Adrenal gland (tissue), 9 donors: ENCODE measurements at regions not wholly inside any gene's neighbourhood (a gene's known extent, or its start where the extent isn't known, plus 50 kb on each side); places are given as distances from the start of the nearest gene placed in this dataset.

Experiments used
- DNase-seq, 7 donors: peaks; one replicate each; pipeline ENCODE4 v3.0.0-alpha.2; 2019 to 2020
- H3K27ac ChIP-seq, 5 donors: fragments of 200-600 bp; sonication (generic) in 4 of 5; 1 replicate in 3 of 5; 2 replicates in 2 of 5; pipeline versions ENCODE4 v1.5.1 to v1.8.0; 2016 to 2020; ENCODE audit warnings: mild to moderate bottlenecking in 1 of 5
- H3K27me3 ChIP-seq: fragments of 200-600 bp; 2 replicates; pipeline ENCODE4 v1.8.0; 2021
- H3K36me3 ChIP-seq, 2 donors: fragments of 200-600 bp; replicated peaks in 1 of 2; 1 replicate in 1 of 2; 2 replicates in 1 of 2; pipeline versions ENCODE4 v1.5.1 to v1.8.0; 2018 to 2022
- H3K4me1 ChIP-seq, 2 donors: fragments of 200-600 bp; replicated peaks in 1 of 2; 1 replicate in 1 of 2; 2 replicates in 1 of 2; pipeline versions ENCODE4 v1.5.1 to v1.8.0; 2018 to 2021
- H3K4me3 ChIP-seq, 4 donors: fragments of 200-600 bp; sonication (generic) in 3 of 4; one replicate each; pipeline ENCODE4 v1.5.1; 2016 to 2018
- H3K9me3 ChIP-seq, 3 donors: fragments of 200-600 bp; sonication (generic) in 1 of 3; replicated peaks in 1 of 3; 1 replicate in 2 of 3; 2 replicates in 1 of 3; pipeline versions ENCODE4 v1.5.1 to v1.8.0; 2016 to 2021
- CTCF ChIP-seq, 6 experiments: fragments of 450-650 bp in 4 of 6; fragments of 200-600 bp in 2 of 6; sonication (generic) in 1 of 6; IDR thresholded peaks; 1 replicate in 5 of 6; 2 replicates in 1 of 6; pipeline versions ENCODE4 v1.5.1 to v1.8.0; 2016 to 2021; ENCODE audit warnings: antibody characterized with exemption in 6 of 6, mild to moderate bottlenecking in 2 of 6, moderate library complexity in 1 of 6
- POLR2A ChIP-seq, 2 donors: fragments of 450-650 bp; IDR thresholded peaks; one replicate each; pipeline ENCODE4 v1.6.1; 2017; ENCODE audit warnings: antibody characterized with exemption in 2 of 2, mild to moderate bottlenecking in 2 of 2, moderate library complexity in 1 of 2
- WGBS, 4 donors: extraction: QIAGEN DNeasy Blood & Tissue Kit in 2 of 4; methylation state at CpG; one replicate each; pipeline versions ENCODE4 v1.1.5 to v1.1.7; 2013 to 2017; 5-methylcytosine and 5-hydroxymethylcytosine counted together
- intact Hi-C, 2 donors: fragments of 100-400 bp; cut with DNase I; formaldehyde crosslinking; loops; one replicate each; pipeline versions ENCODE4 v1.14.1 to v1.15.0; 2022 to 2023
- donor health status: healthy with polysubstance abuse.
- donor health status: Bipolar disorder and iron deficiency.
- donor health status: DM: yes; HTN: yes; CAD: no.
- donor health status: DM: no; HTN: no; CAD: no.
- donor health status: DM: no; HTN: no; CAD: no.

DNA sequence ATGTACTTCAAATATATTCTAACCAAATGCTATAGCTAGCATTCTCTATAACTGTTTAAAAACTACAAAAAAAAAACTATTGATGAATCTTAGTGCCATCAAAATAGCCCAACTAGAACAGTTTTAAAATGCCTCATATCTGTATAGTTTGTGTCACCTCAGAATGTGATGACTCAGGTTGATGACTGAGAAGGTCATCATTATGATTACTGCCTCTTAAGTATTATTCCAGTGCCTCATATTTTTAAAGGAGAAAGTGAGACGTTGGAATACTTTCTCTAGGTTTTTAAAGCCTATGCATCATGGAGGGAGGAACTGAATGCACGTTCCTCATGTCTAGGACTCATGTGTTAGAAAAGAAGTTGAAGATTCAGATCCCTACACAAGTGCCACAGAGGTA is 88.2 kb downstream of the TMA16 start:
- DNase-seq, result no peak
- Histone ChIP-seq H3K9me3 (no peaks in the 10 kb centered on the region), H3K4me1 (no peaks in the 10 kb centered on the region), H3K27ac (no peak overlapping the region), H3K27me3 (no peaks in the 10 kb centered on the region), H3K4me3 (no peak overlapping the region), H3K36me3 (no peaks in the 10 kb centered on the region)
- TF ChIP-seq POLR2A (IDR thresholded peaks at IDR 0.05), result no peak
- TF ChIP-seq CTCF (IDR thresholded peaks at IDR 0.05), result no peak
- intact Hi-C loops, result no loop called here
- 52 to 55% (median 54%) methylated on average over 2 of the region's 2 CpGs for WGBS, 4 donors

- no peaks in the 10 kb centered on the region for H3K4me1 ChIP-seq
- intact Hi-C loops, result no loop called here
- H3K36me3 ChIP-seq, result no peaks in the 10 kb centered on the region
- no peak overlapping the region for H3K27ac ChIP-seq
- no peaks in the 10 kb centered on the region for H3K9me3 ChIP-seq
- no peak overlapping the region for H3K4me3 ChIP-seq
- TF ChIP-seq CTCF (IDR thresholded peaks at IDR 0.05) (no peak), POLR2A (IDR thresholded peaks at IDR 0.05) (no peak)
- WGBS, 4 donors, result 69 to 79% (median 74%) methylated on average over 3 of the region's 3 CpGs
- no peaks in the 10 kb centered on the region for H3K27me3 ChIP-seq
- DNase-seq, result no peak
Measured at GRCh38 chr4:163587867-163588266, 93.4 kb downstream of the TMA16 start.

DNA sequence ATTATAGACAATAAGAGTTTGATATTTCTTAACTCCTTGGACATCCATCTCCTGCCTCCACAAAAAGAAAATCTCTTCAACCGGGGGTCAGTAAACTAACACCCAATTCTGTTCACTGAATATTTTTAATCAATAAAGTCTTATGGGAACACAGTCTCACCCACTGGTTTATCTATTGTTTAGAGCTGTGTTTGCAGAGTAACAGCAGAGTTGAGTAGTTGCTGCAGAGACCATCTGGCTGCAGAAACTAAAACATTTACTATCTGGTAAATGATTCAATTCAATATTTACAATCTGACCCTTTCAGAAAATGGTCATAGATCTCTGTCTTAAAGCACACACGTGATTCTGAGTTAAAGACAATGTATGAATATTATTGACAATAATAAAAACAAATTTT is 94.0 kb downstream of the TMA16 start:
- Histone ChIP-seq H3K4me3 (no peak overlapping the region), H3K27ac (no peak overlapping the region), H3K27me3 (no peaks in the 10 kb centered on the region), H3K4me1 (no peaks in the 10 kb centered on the region), H3K36me3 (no peaks in the 10 kb centered on the region), H3K9me3 (no peaks in the 10 kb centered on the region)
- DNase-seq, result no peak
- intact Hi-C loops, result no loop called here
- WGBS, 4 donors, result 54 to 66% (median 61%) methylated on average over 2 of the region's 2 CpGs
- TF ChIP-seq POLR2A (IDR thresholded peaks at IDR 0.05), result no peak
- TF ChIP-seq CTCF (IDR thresholded peaks at IDR 0.05), result no peak

DNA sequence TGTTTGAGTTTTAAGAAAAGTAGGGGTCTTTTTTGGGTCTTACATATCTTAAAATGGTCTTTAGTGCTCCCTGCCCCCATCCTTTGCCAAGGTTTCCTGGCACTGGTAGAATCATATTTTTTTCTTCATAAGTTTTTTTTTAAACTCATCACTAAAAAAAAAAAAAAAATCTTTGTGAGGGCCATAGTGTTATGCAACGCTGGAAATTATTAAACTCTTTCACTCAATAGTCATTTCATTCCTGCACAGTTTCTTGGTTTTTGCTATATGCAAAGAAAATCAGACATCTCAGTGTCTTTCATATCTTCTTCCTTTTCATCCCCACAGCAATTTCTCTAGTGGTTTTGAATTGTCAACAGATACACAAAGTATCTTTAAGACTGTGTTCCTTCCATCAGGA is 95.6 kb downstream of the TMA16 start:
- no peaks in the 10 kb centered on the region for H3K27me3 ChIP-seq
- intact Hi-C loops, result no loop called here
- DNase-seq, result no peak
- TF ChIP-seq CTCF (IDR thresholded peaks at IDR 0.05), result no peak
- no peak for TF ChIP-seq POLR2A (IDR thresholded peaks at IDR 0.05)
- H3K4me1 ChIP-seq, result no peaks in the 10 kb centered on the region
- no peaks in the 10 kb centered on the region for H3K9me3 ChIP-seq
- no peak overlapping the region for H3K27ac ChIP-seq
- no peaks in the 10 kb centered on the region for H3K36me3 ChIP-seq
- WGBS, 4 donors, result 43 to 65% (median 56%) methylated on average over 1 of the region's 1 CpG
- H3K4me3 ChIP-seq, result no peak overlapping the region
